GM12892 (cell line): ENCODE measurements at regions not wholly inside any gene's neighbourhood (a gene's known extent, or its start where the extent isn't known, plus 50 kb on each side); places are given as distances from the start of the nearest gene placed in this dataset.

Experiments
- POLR2A ChIP-seq: IDR thresholded peaks from 2 replicates; pipeline ENCODE4 v1.6.1; 2011; ENCODE audit warnings: low read depth, low read length, control low read depth
- POLR2AphosphoS5 ChIP-seq: IDR thresholded peaks from 2 replicates; pipeline ENCODE4 v1.6.1; 2011; ENCODE audit warnings: low read depth, low read length, control low read depth

GRCh38 chr1:198102454-198102827 lies 54.4 kb upstream of the NEK7 start:
- TF ChIP-seq POLR2AphosphoS5 (no peak), POLR2A (no peak)
